ENCODE measurements at regions not wholly inside any gene's neighbourhood (a gene's known extent, or its start where the extent isn't known, plus 50 kb on each side); places are given as distances from the start of the nearest gene placed in this dataset.

- no peaks in the 10 kb centered on the region for H3K9me3 ChIP-seq (ENCODE audit: insufficient read depth, low read length)
- no peak overlapping the region for H3K4me2 ChIP-seq (ENCODE audit: low read length)
- TF ChIP-seq CTCF (IDR thresholded peaks at IDR 0.05; ENCODE audit: low read depth, low read length), result no peak
- TF ChIP-seq EZH2phosphoT487 (IDR thresholded peaks at IDR 0.05; ENCODE audit: low read depth), result no peak
- no peak overlapping the region for H3K4me3 ChIP-seq (ENCODE audit: low read length)
- H3K4me1 ChIP-seq (ENCODE audit: low read length), result no peaks in the 10 kb centered on the region
- no peaks in the 10 kb centered on the region for H3K79me2 ChIP-seq (ENCODE audit: low read length)
- H2AFZ ChIP-seq (ENCODE audit: low read depth, low read length), result no peak overlapping the region
- H3K9ac ChIP-seq (ENCODE audit: low read length), result no peak overlapping the region
- no peaks in the 10 kb centered on the region for H3K27me3 ChIP-seq (ENCODE audit: low read depth, low read length)
- no peak overlapping the region for H3K27ac ChIP-seq (ENCODE audit: low read length)
- no peaks in the 10 kb centered on the region for H3K36me3 ChIP-seq (replicated peaks; ENCODE audit: low read depth, low read length)
- no peaks in the 10 kb centered on the region for H4K20me1 ChIP-seq (ENCODE audit: insufficient read depth, low read length)
These were observed 886.2 kb upstream of the ZWINT start for GRCh38 chr10:57247271-57247670.

GRCh38 chr10:57225920-57226319 is 864.9 kb upstream of the ZWINT start:
- Histone ChIP-seq H4K20me1 (ENCODE audit: insufficient read depth, low read length) (no peaks in the 10 kb centered on the region), H3K27ac (ENCODE audit: low read length) (no peak overlapping the region), H3K9ac (ENCODE audit: low read length) (no peak overlapping the region), H3K79me2 (ENCODE audit: low read length) (no peaks in the 10 kb centered on the region), H3K9me3 (ENCODE audit: insufficient read depth, low read length) (no peaks in the 10 kb centered on the region), H3K36me3 (replicated peaks; ENCODE audit: low read depth, low read length) (no peaks in the 10 kb centered on the region), H3K27me3 (ENCODE audit: low read depth, low read length) (no peaks in the 10 kb centered on the region), H3K4me3 (ENCODE audit: low read length) (no peak overlapping the region), H3K4me2 (ENCODE audit: low read length) (no peak overlapping the region), H2AFZ (ENCODE audit: low read depth, low read length) (no peak overlapping the region), H3K4me1 (ENCODE audit: low read length) (no peaks in the 10 kb centered on the region)
- TF ChIP-seq EZH2phosphoT487 (IDR thresholded peaks at IDR 0.05; ENCODE audit: low read depth) (no peak), CTCF (IDR thresholded peaks at IDR 0.05; ENCODE audit: low read depth, low read length) (no peak)

- no peak overlapping the region for H3K4me3 ChIP-seq (ENCODE audit: low read length)
- no peaks in the 10 kb centered on the region for H3K27me3 ChIP-seq (ENCODE audit: low read depth, low read length)
- H3K4me1 ChIP-seq (ENCODE audit: low read length), result no peaks in the 10 kb centered on the region
- H3K36me3 ChIP-seq (replicated peaks; ENCODE audit: low read depth, low read length), result no peaks in the 10 kb centered on the region
- H3K27ac ChIP-seq (ENCODE audit: low read length), result no peak overlapping the region
- H4K20me1 ChIP-seq (ENCODE audit: insufficient read depth, low read length), result no peaks in the 10 kb centered on the region
- no peaks in the 10 kb centered on the region for H3K9me3 ChIP-seq (ENCODE audit: insufficient read depth, low read length)
- H2AFZ ChIP-seq (ENCODE audit: low read depth, low read length), result no peak overlapping the region
- no peak overlapping the region for H3K4me2 ChIP-seq (ENCODE audit: low read length)
- TF ChIP-seq CTCF (IDR thresholded peaks at IDR 0.05; ENCODE audit: low read depth, low read length) (no peak), EZH2phosphoT487 (IDR thresholded peaks at IDR 0.05; ENCODE audit: low read depth) (no peak)
- H3K9ac ChIP-seq (ENCODE audit: low read length), result no peak overlapping the region
- H3K79me2 ChIP-seq (ENCODE audit: low read length), result no peaks in the 10 kb centered on the region
These were observed 863.8 kb upstream of the ZWINT start for GRCh38 chr10:57224811-57225210.

- Histone ChIP-seq H3K9ac (ENCODE audit: low read length) (no peak overlapping the region), H2AFZ (ENCODE audit: low read depth, low read length) (no peak overlapping the region), H3K79me2 (ENCODE audit: low read length) (no peaks in the 10 kb centered on the region), H3K9me3 (ENCODE audit: insufficient read depth, low read length) (no peaks in the 10 kb centered on the region), H3K36me3 (replicated peaks; ENCODE audit: low read depth, low read length) (no peaks in the 10 kb centered on the region), H3K4me1 (ENCODE audit: low read length) (no peaks in the 10 kb centered on the region), H3K4me2 (ENCODE audit: low read length) (no peak overlapping the region), H3K4me3 (ENCODE audit: low read length) (no peak overlapping the region), H3K27me3 (ENCODE audit: low read depth, low read length) (no peaks in the 10 kb centered on the region), H4K20me1 (ENCODE audit: insufficient read depth, low read length) (no peaks in the 10 kb centered on the region), H3K27ac (ENCODE audit: low read length) (no peak overlapping the region)
- no peak for TF ChIP-seq EZH2phosphoT487 (IDR thresholded peaks at IDR 0.05; ENCODE audit: low read depth)
These were observed 861.5 kb upstream of the ZWINT start for GRCh38 chr10:57222603-57223002.

- no peaks in the 10 kb centered on the region for H3K79me2 ChIP-seq (ENCODE audit: low read length)
- TF ChIP-seq CTCF (IDR thresholded peaks at IDR 0.05; ENCODE audit: low read depth, low read length) (no peak), EZH2phosphoT487 (IDR thresholded peaks at IDR 0.05; ENCODE audit: low read depth) (no peak)
- no peaks in the 10 kb centered on the region for H3K36me3 ChIP-seq (replicated peaks; ENCODE audit: low read depth, low read length)
- H3K9me3 ChIP-seq (ENCODE audit: insufficient read depth, low read length), result no peaks in the 10 kb centered on the region
- no peaks in the 10 kb centered on the region for H4K20me1 ChIP-seq (ENCODE audit: insufficient read depth, low read length)
- no peak overlapping the region for H2AFZ ChIP-seq (ENCODE audit: low read depth, low read length)
- no peak overlapping the region for H3K27ac ChIP-seq (ENCODE audit: low read length)
- no peak overlapping the region for H3K4me3 ChIP-seq (ENCODE audit: low read length)
- H3K4me1 ChIP-seq (ENCODE audit: low read length), result no peaks in the 10 kb centered on the region
- H3K27me3 ChIP-seq (ENCODE audit: low read depth, low read length), result no peaks in the 10 kb centered on the region
- no peak overlapping the region for H3K4me2 ChIP-seq (ENCODE audit: low read length)
- H3K9ac ChIP-seq (ENCODE audit: low read length), result no peak overlapping the region
These were observed 861.1 kb upstream of the ZWINT start for GRCh38 chr10:57222129-57222528.

Data from OCI-LY3 (cell line).